HL-60 (cell line): ENCODE measurements at regions not wholly inside any gene's neighbourhood (a gene's known extent, or its start where the extent isn't known, plus 50 kb on each side); places are given as distances from the start of the nearest gene placed in this dataset.

ENCODE experiments used
- POLR2AphosphoS5 ChIP-seq: IDR thresholded peaks from 2 replicates; pipeline ENCODE4 v1.6.1; 2012; ENCODE audit warnings: low read depth
- SPI1 ChIP-seq: IDR thresholded peaks from 2 replicates; pipeline ENCODE4 v1.6.1; 2012; ENCODE audit warnings: low read depth, mild to moderate bottlenecking, borderline replicate concordance
- TF ChIP-seq, protein P1 (sequence below): IDR thresholded peaks from one replicate; pipeline ENCODE4 v1.5.1; 2011; ENCODE audit warnings: low read length, control low read depth, inconsistent platforms; ENCODE audit not compliant: insufficient read depth

DNA sequence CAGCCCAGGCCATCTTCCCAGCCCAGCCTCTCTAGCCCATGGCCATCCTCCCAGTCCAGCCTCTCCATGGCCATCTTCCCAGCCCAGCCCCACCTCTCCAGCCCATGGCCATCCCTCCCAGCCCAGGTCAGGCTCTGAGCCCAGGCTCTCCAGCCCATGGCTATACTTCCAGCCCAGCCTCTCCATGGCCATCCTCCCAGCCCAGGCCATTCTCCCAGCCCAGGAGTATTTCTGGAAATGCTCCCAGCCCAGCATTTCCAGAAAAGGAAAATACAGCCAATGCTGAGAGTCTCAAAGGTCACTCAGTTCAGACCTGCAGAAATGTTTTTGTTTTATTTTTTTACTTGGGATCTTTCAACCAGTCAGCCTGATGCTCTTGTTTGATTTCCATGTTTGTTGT lies 70.0 kb upstream of the ZNF281 start:
- TF ChIP-seq, protein P1, sequence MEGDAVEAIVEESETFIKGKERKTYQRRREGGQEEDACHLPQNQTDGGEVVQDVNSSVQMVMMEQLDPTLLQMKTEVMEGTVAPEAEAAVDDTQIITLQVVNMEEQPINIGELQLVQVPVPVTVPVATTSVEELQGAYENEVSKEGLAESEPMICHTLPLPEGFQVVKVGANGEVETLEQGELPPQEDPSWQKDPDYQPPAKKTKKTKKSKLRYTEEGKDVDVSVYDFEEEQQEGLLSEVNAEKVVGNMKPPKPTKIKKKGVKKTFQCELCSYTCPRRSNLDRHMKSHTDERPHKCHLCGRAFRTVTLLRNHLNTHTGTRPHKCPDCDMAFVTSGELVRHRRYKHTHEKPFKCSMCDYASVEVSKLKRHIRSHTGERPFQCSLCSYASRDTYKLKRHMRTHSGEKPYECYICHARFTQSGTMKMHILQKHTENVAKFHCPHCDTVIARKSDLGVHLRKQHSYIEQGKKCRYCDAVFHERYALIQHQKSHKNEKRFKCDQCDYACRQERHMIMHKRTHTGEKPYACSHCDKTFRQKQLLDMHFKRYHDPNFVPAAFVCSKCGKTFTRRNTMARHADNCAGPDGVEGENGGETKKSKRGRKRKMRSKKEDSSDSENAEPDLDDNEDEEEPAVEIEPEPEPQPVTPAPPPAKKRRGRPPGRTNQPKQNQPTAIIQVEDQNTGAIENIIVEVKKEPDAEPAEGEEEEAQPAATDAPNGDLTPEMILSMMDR: no peak
- TF ChIP-seq POLR2AphosphoS5 (no peak), SPI1 (no peak)
